Osteocyte (in vitro differentiated cells): ENCODE measurements at regions not wholly inside any gene's neighbourhood (a gene's known extent, or its start where the extent isn't known, plus 50 kb on each side); places are given as distances from the start of the nearest gene placed in this dataset.
"Not testable (repeated sequence)": the region's sequence is repeated elsewhere in the genome, so short reads cannot be mapped to it uniquely, and the experiment has no call there.

Source experiments
- DNase-seq: peaks from one replicate; pipeline ENCODE4 v3.0.0; 2021; ENCODE audit warnings: mixed read lengths; ENCODE audit not compliant: unreplicated experiment; ENCODE audit errors: extremely low spot score
- H3K27ac Mint-ChIP-seq: one replicate; pipeline ENCODE4 v1.8.0; 2021; ENCODE audit warnings: mild to moderate bottlenecking, mixed read lengths; ENCODE audit not compliant: unreplicated experiment
- H3K27me3 Mint-ChIP-seq: one replicate; pipeline ENCODE4 v1.8.0; 2021; ENCODE audit warnings: mixed read lengths; ENCODE audit not compliant: unreplicated experiment
- H3K36me3 Mint-ChIP-seq: one replicate; pipeline ENCODE4 v1.8.0; 2021; ENCODE audit warnings: mixed read lengths; ENCODE audit not compliant: unreplicated experiment
- H3K4me1 Mint-ChIP-seq: one replicate; pipeline ENCODE4 v1.8.0; 2021; ENCODE audit warnings: mixed read lengths; ENCODE audit not compliant: unreplicated experiment
- H3K4me3 Mint-ChIP-seq: one replicate; pipeline ENCODE4 v1.8.0; 2021; ENCODE audit warnings: mild to moderate bottlenecking, moderate library complexity, mixed read lengths; ENCODE audit not compliant: unreplicated experiment
- H3K9me3 Mint-ChIP-seq: one replicate; pipeline ENCODE4 v1.8.0; 2021; ENCODE audit warnings: mixed read lengths; ENCODE audit not compliant: unreplicated experiment
- CTCF ChIP-seq: fragments of 200-600 bp; sonication (generic); IDR thresholded peaks from 2 replicates; pipeline ENCODE4 v1.5.0; 2021; ENCODE audit warnings: antibody characterized with exemption, mild to moderate bottlenecking, moderate library complexity

- Mint-ChIP-seq H3K27me3 (no peaks in the 10 kb centered on the region), H3K4me1 (no peaks in the 10 kb centered on the region), H3K4me3 (no peak overlapping the region), H3K9me3 (no peaks in the 10 kb centered on the region), H3K36me3 (no peaks in the 10 kb centered on the region), H3K27ac (no peak overlapping the region)
- DNase-seq = no peak
- no peak for TF ChIP-seq CTCF
Observed at GRCh38 chr9:30622561-30622960, 1761.9 kb upstream of the ACO1 start.

GRCh38 chr9:30628915-30629567, 1755.4 kb upstream of the ACO1 start:
- Mint-ChIP-seq H3K4me1 (no peaks in the 10 kb centered on the region), H3K4me3 (no peak overlapping the region), H3K36me3 (no peaks in the 10 kb centered on the region), H3K9me3 (no peaks in the 10 kb centered on the region), H3K27ac (no peak overlapping the region), H3K27me3 (no peaks in the 10 kb centered on the region)
- TF ChIP-seq CTCF = no peak
- DNase-seq = no peak

GRCh38 chr9:30630459-30630858, 1754.0 kb upstream of the ACO1 start:
- Mint-ChIP-seq H3K4me3 (no peak overlapping the region), H3K27me3 (no peaks in the 10 kb centered on the region), H3K4me1 (no peaks in the 10 kb centered on the region), H3K27ac (no peak overlapping the region), H3K9me3 (no peaks in the 10 kb centered on the region), H3K36me3 (no peaks in the 10 kb centered on the region)
- no peak for TF ChIP-seq CTCF
- DNase-seq = no peak

GRCh38 chr9:30646639-30647038, 1737.8 kb upstream of the ACO1 start:
- not testable (repeated sequence) for H3K36me3 Mint-ChIP-seq, H3K27me3 Mint-ChIP-seq, H3K9me3 Mint-ChIP-seq, DNase-seq, H3K27ac Mint-ChIP-seq, H3K4me1 Mint-ChIP-seq, H3K4me3 Mint-ChIP-seq

- no peak for TF ChIP-seq CTCF
- no peaks in the 10 kb centered on the region for H3K9me3 Mint-ChIP-seq
- H3K4me1 Mint-ChIP-seq = no peaks in the 10 kb centered on the region
- no peak for DNase-seq
- H3K27ac Mint-ChIP-seq = no peak overlapping the region
- no peaks in the 10 kb centered on the region for H3K36me3 Mint-ChIP-seq
- H3K4me3 Mint-ChIP-seq = no peak overlapping the region
- H3K27me3 Mint-ChIP-seq = no peaks in the 10 kb centered on the region
Observed at GRCh38 chr9:30661925-30662324, 1722.5 kb upstream of the ACO1 start.
